ENCODE measurements at regions not wholly inside any gene's neighbourhood (a gene's known extent, or its start where the extent isn't known, plus 50 kb on each side); places are given as distances from the start of the nearest gene placed in this dataset.

GRCh38 chr2:128468186-128468920 lies 149.7 kb upstream of the HS6ST1 start:
- no peak for ATAC-seq
- H3K4me1 ChIP-seq = no peaks in the 10 kb centered on the region
- no peaks in the 10 kb centered on the region for H3K27me3 ChIP-seq
- TF ChIP-seq POLR2A (IDR thresholded peaks at IDR 0.05) = no peak
- intact Hi-C loops (cut with DNase I) = no loop called here
- no peaks in the 10 kb centered on the region for H3K36me3 ChIP-seq (replicated peaks in 1 of 2; ENCODE audit: insufficient read depth in 1 of 2, low read depth in 2 of 2)
- H3K4me3 ChIP-seq = no peak overlapping the region
- H3K9me3 ChIP-seq = peaks cover 0 to 27% (median 0%) of the 10 kb centered on the region in 3 donors
- no peak for DNase-seq
- H3K27ac ChIP-seq = no peak overlapping the region
- 79 to 91% methylated on average over 3 of the region's 3 CpGs for WGBS, 2 donors

DNA sequence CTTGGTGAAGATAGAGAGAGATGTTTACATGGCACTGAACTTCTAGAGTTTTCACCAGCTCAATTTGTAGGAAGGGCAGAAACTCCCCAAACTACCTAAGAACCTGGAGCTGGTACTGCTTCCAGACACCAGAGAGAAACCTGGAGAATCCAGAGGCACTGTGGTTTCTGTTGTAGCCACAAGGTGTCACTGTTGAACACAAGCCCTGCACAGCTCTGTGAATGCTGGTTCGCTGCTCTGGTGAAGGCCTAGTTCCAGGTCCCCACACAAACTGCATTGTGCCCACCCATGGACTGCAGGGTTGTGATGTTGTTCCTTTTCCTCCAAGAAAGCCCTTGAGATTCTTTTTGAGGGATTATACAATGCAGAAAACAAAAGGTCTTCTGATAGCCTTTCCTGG lies 150.5 kb upstream of the HS6ST1 start:
- 93% methylated on average over 1 of the region's 1 CpG; no CpG with 5 or more reads in 1 of the 2 donors for WGBS, 2 donors
- intact Hi-C loops (cut with DNase I) = no loop called here
- Histone ChIP-seq H3K36me3 (replicated peaks in 1 of 2; ENCODE audit: insufficient read depth in 1 of 2, low read depth in 2 of 2) (no peaks in the 10 kb centered on the region), H3K4me1 (no peaks in the 10 kb centered on the region), H3K27ac (no peak overlapping the region), H3K4me3 (no peak overlapping the region), H3K9me3 (peaks cover 0 to 27% (median 0%) of the 10 kb centered on the region in 3 donors), H3K27me3 (no peaks in the 10 kb centered on the region)
- TF ChIP-seq POLR2A (IDR thresholded peaks at IDR 0.05) (no peak), CTCF (IDR thresholded peaks at IDR 0.05) (peak in 2 of 7 experiments; percentile 19 to 26)
- ATAC-seq (no peak), DNase-seq (no peak)

DNA sequence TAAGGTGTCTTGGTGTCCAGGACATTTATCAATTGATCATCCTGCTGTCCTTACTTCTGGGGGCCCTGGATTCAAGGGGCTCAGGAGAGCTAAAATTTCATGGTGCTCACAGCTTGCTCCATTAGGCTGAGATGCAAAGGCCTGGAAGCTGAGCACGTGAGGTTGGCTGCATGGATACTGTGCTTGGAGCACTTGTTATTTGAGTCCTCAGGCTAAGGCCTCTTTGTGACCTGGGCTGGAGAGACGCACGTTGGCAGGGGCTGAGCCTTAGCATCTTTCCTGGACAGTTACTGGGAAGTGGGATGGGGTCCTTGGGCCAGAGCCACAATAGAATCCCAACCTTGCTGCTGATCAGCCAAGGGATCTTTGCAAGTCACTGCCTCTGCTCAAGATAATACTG lies 151.2 kb upstream of the HS6ST1 start:
- WGBS, 2 donors = 77 to 98% methylated on average over 3 of the region's 3 CpGs

GRCh38 chr2:128472789-128473174 lies 154.1 kb upstream of the HS6ST1 start:
- DNase-seq = no peak
- Histone ChIP-seq H3K9me3 (peaks cover 0 to 17% (median 0%) of the 10 kb centered on the region in 3 donors), H3K36me3 (replicated peaks in 1 of 2; ENCODE audit: insufficient read depth in 1 of 2, low read depth in 2 of 2) (no peaks in the 10 kb centered on the region), H3K4me1 (no peaks in the 10 kb centered on the region), H3K27me3 (no peaks in the 10 kb centered on the region), H3K4me3 (no peak overlapping the region), H3K27ac (no peak overlapping the region)
- ATAC-seq = no peak
- no peak for TF ChIP-seq CTCF (IDR thresholded peaks at IDR 0.05)
- no peak for TF ChIP-seq POLR2A (IDR thresholded peaks at IDR 0.05)
- intact Hi-C loops (cut with DNase I) = no loop called here
- 53 to 60% methylated on average over 5 of the region's 5 CpGs for WGBS, 2 donors

More for the DNA sequence above, 151.2 kb upstream of the HS6ST1 start:
- ATAC-seq (no peak), DNase-seq (no peak)
- H3K27me3 ChIP-seq = no peaks in the 10 kb centered on the region
- H3K4me1 ChIP-seq = no peaks in the 10 kb centered on the region
- TF ChIP-seq CTCF (IDR thresholded peaks at IDR 0.05) (no peak), POLR2A (IDR thresholded peaks at IDR 0.05) (no peak)
- no peak overlapping the region for H3K4me3 ChIP-seq
- intact Hi-C loops (cut with DNase I) = no loop called here
- peaks cover 0 to 27% (median 0%) of the 10 kb centered on the region in 3 donors for H3K9me3 ChIP-seq
- H3K36me3 ChIP-seq (replicated peaks in 1 of 2; ENCODE audit: insufficient read depth in 1 of 2, low read depth in 2 of 2) = no peaks in the 10 kb centered on the region
- H3K27ac ChIP-seq = no peak overlapping the region

GRCh38 chr2:128473175-128474035 lies 154.7 kb upstream of the HS6ST1 start:
- Histone ChIP-seq H3K4me3 (no peak overlapping the region), H3K27me3 (no peaks in the 10 kb centered on the region), H3K4me1 (no peaks in the 10 kb centered on the region), H3K9me3 (peaks cover 0 to 17% (median 0%) of the 10 kb centered on the region in 3 donors), H3K36me3 (replicated peaks in 1 of 2; ENCODE audit: insufficient read depth in 1 of 2, low read depth in 2 of 2) (no peaks in the 10 kb centered on the region), H3K27ac (no peak overlapping the region)
- 56 to 77% methylated on average over 24 to 26 of the region's 26 CpGs for WGBS, 2 donors
- intact Hi-C loops (cut with DNase I) = no loop called here
- TF ChIP-seq POLR2A (IDR thresholded peaks at IDR 0.05) = no peak
- TF ChIP-seq CTCF (IDR thresholded peaks at IDR 0.05) = no peak
- DNase-seq (peak in 1 of 4 donors; percentile 31), ATAC-seq (peak; percentile 41)
